22Rv1 (cell line): ENCODE measurements at regions not wholly inside any gene's neighbourhood (a gene's known extent, or its start where the extent isn't known, plus 50 kb on each side); places are given as distances from the start of the nearest gene placed in this dataset.
"Not testable (repeated sequence)": the region's sequence is repeated elsewhere in the genome, so short reads cannot be mapped to it uniquely, and the experiment has no call there.

Experiments used
- H3K27ac ChIP-seq: fragments of 450-650 bp; 2 replicates; pipeline ENCODE4 v1.5.1; 2017
- ZFX ChIP-seq: fragments of 450-650 bp; IDR thresholded peaks from 2 replicates; pipeline ENCODE4 v1.6.1; 2017; ENCODE audit warnings: antibody characterized with exemption, borderline replicate concordance
- TF ChIP-seq, protein P1 (sequence below): fragments of 450-650 bp; IDR thresholded peaks from 2 replicates; pipeline ENCODE4 v1.5.1; 2017; ENCODE audit warnings: mild to moderate bottlenecking

DNA sequence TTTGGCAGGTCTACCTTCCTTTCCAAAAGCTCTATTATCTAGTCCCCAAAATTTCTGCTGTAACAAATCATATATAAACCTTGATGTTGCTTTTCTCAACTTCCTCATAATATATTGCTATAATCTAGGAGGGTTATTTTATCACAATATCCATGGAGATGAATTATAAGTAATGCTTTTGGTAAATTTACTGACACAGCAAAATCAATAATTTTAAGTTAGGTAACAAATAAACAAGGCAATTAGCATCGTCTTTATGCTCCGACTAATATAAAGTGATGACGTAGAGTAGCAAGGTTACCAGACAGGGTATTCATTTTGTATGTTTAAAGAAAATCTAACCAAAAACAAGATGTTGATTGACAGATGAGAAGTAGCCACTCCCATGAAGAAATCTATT is 132.3 kb upstream of the ST8SIA4 start:
- no peak for TF ChIP-seq ZFX
- TF ChIP-seq, protein P1, sequence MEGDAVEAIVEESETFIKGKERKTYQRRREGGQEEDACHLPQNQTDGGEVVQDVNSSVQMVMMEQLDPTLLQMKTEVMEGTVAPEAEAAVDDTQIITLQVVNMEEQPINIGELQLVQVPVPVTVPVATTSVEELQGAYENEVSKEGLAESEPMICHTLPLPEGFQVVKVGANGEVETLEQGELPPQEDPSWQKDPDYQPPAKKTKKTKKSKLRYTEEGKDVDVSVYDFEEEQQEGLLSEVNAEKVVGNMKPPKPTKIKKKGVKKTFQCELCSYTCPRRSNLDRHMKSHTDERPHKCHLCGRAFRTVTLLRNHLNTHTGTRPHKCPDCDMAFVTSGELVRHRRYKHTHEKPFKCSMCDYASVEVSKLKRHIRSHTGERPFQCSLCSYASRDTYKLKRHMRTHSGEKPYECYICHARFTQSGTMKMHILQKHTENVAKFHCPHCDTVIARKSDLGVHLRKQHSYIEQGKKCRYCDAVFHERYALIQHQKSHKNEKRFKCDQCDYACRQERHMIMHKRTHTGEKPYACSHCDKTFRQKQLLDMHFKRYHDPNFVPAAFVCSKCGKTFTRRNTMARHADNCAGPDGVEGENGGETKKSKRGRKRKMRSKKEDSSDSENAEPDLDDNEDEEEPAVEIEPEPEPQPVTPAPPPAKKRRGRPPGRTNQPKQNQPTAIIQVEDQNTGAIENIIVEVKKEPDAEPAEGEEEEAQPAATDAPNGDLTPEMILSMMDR: no peak
- no peak overlapping the region for H3K27ac ChIP-seq

DNA sequence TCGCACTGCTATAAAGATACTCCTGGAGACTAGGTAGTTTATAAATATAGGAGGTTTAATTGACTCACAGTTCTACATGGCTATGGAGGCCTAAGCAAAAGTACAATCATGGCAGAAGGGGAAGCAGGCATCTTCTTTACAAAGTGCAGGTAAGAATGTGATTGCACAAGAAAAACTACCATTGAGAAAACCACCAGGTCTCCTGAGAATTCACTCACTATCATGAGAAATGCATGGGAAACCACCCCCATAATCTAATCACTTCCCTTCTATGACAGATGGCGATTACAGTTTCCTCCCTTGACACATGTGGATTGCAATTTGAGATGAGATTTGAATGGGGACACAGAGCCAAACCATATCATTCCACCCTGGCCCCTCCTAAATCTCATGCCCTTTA is 121.2 kb upstream of the ST8SIA4 start:
- H3K27ac ChIP-seq: no peak overlapping the region
- TF ChIP-seq, protein P1: no peak
- TF ChIP-seq ZFX: no peak

DNA sequence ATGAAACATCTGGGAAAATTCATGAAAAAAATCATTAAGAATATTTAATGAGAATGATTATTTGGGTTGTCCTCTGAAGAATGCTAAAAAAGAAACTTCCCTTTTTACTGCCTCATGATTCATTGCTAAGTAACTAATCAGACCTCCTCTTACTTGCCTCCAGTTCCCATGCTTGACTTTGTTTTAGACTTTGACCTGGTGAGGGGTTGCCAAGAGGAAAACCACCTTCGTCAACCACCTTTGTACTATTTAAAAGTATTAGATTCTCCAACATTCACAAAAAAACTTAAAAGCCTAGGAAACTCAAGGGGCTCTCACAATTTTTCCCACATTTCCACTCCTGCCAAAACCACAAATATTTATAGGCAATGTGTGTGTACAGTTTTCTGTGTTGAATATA is 115.2 kb upstream of the ST8SIA4 start:
- no peak overlapping the region for H3K27ac ChIP-seq
- no peak for TF ChIP-seq ZFX
- TF ChIP-seq, protein P1: no peak

DNA sequence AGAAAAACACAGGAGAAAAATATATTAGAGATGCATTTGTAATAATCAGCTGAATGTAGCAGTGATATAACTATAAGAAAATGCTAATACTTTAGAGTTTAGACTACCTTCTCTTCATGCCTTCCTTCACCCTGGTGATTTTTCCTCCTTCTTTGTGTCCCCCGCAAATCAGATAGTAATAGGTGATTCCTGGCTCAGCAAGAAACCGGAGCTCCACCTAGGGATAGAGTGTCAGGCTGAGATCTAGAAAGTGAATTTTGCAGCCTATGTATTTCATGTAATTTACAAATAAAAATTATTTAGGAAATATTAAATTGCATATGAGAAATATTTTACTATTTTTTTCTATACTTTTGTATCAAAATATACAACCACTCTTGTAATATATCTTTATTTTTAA is 109.8 kb upstream of the ST8SIA4 start:
- TF ChIP-seq, protein P1: no peak
- no peak for TF ChIP-seq ZFX
- H3K27ac ChIP-seq: no peak overlapping the region

DNA sequence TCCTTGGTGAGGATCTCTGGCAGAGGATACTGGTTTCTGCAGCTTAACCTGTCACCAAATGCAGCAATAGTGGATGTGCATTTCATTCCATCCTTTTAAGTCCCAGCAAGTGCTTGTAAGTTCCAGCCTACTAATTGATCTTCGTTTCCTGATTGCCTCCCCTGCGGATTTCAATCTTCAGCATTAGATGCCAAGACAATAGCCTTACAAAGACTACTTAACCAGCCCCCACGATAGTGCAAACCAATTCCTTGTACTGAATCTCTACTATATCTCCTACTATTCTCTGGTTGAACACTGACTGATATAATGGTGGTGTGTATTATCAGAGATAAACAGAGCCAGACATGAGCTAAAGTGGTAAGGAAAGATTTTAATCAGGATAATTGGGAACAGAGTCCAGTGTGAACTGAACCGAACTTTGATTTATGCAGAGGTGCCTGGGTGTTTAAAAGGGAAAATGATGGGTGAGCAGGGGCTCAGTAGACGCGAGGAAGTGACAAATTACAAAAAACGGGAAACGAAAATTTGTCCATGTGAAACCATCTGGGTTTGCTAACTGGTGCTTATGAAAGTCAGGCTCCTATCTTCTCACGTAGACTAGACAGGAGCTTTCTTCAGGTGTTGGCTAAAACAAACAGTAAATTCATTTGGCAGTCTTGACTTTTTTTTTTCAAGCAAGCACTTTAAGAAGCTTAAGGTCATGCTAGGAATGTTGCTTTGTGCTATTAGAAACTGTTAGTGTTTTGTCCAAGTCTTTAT is 106.9 kb upstream of the ST8SIA4 start:
- no peak overlapping the region for H3K27ac ChIP-seq
- no peak for TF ChIP-seq ZFX
- TF ChIP-seq, protein P1: no peak

DNA sequence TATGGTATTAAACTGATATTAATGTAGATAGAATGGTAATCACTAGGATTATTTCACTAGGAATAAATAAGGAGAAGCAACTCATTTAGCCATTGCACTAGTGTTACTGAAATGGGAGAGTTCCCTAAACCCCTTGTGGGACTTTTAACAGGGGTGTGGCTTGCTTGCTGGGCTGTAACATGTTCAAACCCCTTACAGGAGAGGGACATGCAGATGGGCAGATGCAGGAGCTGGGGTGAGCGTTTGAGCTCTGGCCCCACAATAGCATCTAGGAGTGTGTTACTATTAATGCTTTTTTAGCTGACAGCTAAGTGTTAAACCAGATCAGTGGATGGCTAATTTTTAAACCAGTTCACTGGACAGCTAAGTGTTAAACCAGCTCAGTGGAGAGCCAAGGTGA is 89.3 kb upstream of the ST8SIA4 start:
- H3K27ac ChIP-seq: no peak overlapping the region
- TF ChIP-seq ZFX: no peak
- TF ChIP-seq, protein P1: no peak

DNA sequence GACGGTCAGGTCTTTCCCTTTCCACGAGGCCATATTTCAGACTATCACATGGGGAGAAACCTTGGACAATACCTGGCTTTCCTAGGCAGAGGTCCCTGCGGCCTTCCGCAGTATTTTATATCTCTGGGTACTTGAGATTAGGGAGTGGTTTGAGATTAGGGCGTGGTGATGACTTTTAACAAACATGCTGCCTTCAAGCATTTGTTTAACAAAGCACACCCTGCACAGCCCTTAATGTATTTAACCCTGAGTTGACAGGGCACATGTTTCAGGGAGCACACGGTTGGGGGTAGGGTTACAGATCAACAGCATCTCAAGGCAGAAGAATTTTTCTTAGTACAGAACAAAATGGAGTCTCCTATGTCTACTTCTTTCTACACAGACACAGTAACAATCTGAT is 80.5 kb upstream of the ST8SIA4 start:
- not testable (repeated sequence) for H3K27ac ChIP-seq

DNA sequence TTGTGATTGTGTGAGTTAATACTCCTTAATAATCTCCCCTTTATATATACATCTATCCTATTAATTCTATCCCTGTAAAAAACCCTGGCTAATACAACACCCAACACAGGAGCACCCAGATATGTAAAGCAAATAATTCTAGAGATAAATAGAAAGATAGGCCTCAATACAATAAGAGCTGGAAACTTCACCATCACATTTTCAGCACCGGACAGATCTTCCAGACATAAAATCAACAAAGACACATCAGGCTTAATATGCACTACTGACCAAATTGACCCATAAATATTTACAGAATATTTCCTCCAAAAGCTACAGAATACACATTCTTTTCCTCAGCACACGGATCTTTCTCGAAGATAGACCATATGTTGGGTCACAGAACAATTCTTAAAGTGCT is 71.0 kb upstream of the ST8SIA4 start:
- TF ChIP-seq, protein P1: no peak
- no peak for TF ChIP-seq ZFX
- no peak overlapping the region for H3K27ac ChIP-seq
